ENCODE measurements at regions not wholly inside any gene's neighbourhood (a gene's known extent, or its start where the extent isn't known, plus 50 kb on each side); places are given as distances from the start of the nearest gene placed in this dataset.

GRCh38 chr16:26985100-26986065 is 81.3 kb upstream of the C16orf82 start:
- no peaks in the 10 kb centered on the region for H3K9me2 ChIP-seq (ENCODE audit: insufficient read depth)
- peaks cover 16% of the 10 kb centered on the region for H3K27me3 ChIP-seq (ENCODE audit: insufficient read depth, low read length)
- no peaks in the 10 kb centered on the region for H3K79me2 ChIP-seq (ENCODE audit: insufficient read depth, low read length)
- DNase-seq (ENCODE audit: low read depth, low spot score) = no peak
- ATAC-seq = no peak
- intact Hi-C loops (cut with micrococcal nuclease) = no loop called here
- TF ChIP-seq ELF1 (IDR thresholded peaks at IDR 0.05; ENCODE audit: borderline replicate concordance, low read depth) (no peak), ZFX (IDR thresholded peaks at IDR 0.05) (no peak), POLR2AphosphoS5 (IDR thresholded peaks at IDR 0.05; ENCODE audit: low read depth, low read length) (no peak), YY1 (IDR thresholded peaks at IDR 0.05; ENCODE audit: extremely low read depth, insufficient replicate concordance, low read depth, low read length) (no peak), FOSL1 (IDR thresholded peaks at IDR 0.05; ENCODE audit: low read depth) (no peak), POLR2A (IDR thresholded peaks at IDR 0.05; ENCODE audit: borderline replicate concordance, extremely low read depth, insufficient read depth, insufficient read length) (no peak), EGR1 (IDR thresholded peaks at IDR 0.05; ENCODE audit: low read depth) (no peak)
- RAD21 ChIA-PET (ENCODE audit: low non-redundant PET in 1 of 2, low total read pairs in 2 of 2, uncharacterized antibody in 2 of 2, unreplicated experiment in 2 of 2) = no interaction called here
- H2AFZ ChIP-seq (ENCODE audit: low read depth, low read length, poor library complexity, severe bottlenecking) = no peak overlapping the region
- POLR2A ChIA-PET = no interaction called here
- no peak overlapping the region for H3K4me2 ChIP-seq (ENCODE audit: low read length)
- no TSS peak for BruUV-seq (replicated peaks)
- no peak overlapping the region for H3K9ac ChIP-seq (ENCODE audit: low read length)
- H3K9me3 ChIP-seq (ENCODE audit: control insufficient read depth in 1 of 2, insufficient read depth in 1 of 2, low read depth in 1 of 2, low read length in 2 of 2) = no peaks in the 10 kb centered on the region
- CTCF ChIA-PET = no interaction called here
- no peaks in the 10 kb centered on the region for H3K36me3 ChIP-seq (ENCODE audit: control insufficient read depth in 1 of 2, insufficient read depth in 2 of 2, low read length in 2 of 2)
- no peak overlapping the region for H3K27ac ChIP-seq (ENCODE audit: low read depth, low read length)
- no peaks in the 10 kb centered on the region; a peak in 1 of 4 replicates for H3K4me1 ChIP-seq (ENCODE audit: control insufficient read depth in 1 of 2, insufficient read depth in 2 of 2, low read length in 2 of 2)
- no peak overlapping the region for H3K4me3 ChIP-seq (replicated peaks in 1 of 2; ENCODE audit: low read depth in 1 of 2, low read length in 2 of 2)
- H4K20me1 ChIP-seq (ENCODE audit: insufficient read depth) = no peaks in the 10 kb centered on the region

GRCh38 chr16:26987597-26988010 is 79.1 kb upstream of the C16orf82 start:
- ChIA-PET CTCF (no interaction called here), POLR2A (no interaction called here), RAD21 (ENCODE audit: low non-redundant PET in 1 of 2, low total read pairs in 2 of 2, uncharacterized antibody in 2 of 2, unreplicated experiment in 2 of 2) (no interaction called here)
- intact Hi-C loops (cut with micrococcal nuclease) = no loop called here
- Histone ChIP-seq H3K36me3 (ENCODE audit: control insufficient read depth in 1 of 2, insufficient read depth in 2 of 2, low read length in 2 of 2) (no peaks in the 10 kb centered on the region), H3K27ac (ENCODE audit: low read depth, low read length) (no peak overlapping the region), H4K20me1 (ENCODE audit: insufficient read depth) (no peaks in the 10 kb centered on the region), H3K27me3 (ENCODE audit: insufficient read depth, low read length) (peaks cover 34% of the 10 kb centered on the region), H3K79me2 (ENCODE audit: insufficient read depth, low read length) (no peaks in the 10 kb centered on the region), H3K9me3 (ENCODE audit: control insufficient read depth in 1 of 2, insufficient read depth in 1 of 2, low read depth in 1 of 2, low read length in 2 of 2) (no peaks in the 10 kb centered on the region), H3K4me3 (replicated peaks in 1 of 2; ENCODE audit: low read depth in 1 of 2, low read length in 2 of 2) (no peak overlapping the region), H3K9ac (ENCODE audit: low read length) (no peak overlapping the region), H2AFZ (ENCODE audit: low read depth, low read length, poor library complexity, severe bottlenecking) (no peak overlapping the region), H3K4me2 (ENCODE audit: low read length) (no peak overlapping the region), H3K4me1 (ENCODE audit: control insufficient read depth in 1 of 2, insufficient read depth in 2 of 2, low read length in 2 of 2) (no peaks in the 10 kb centered on the region; a peak in 1 of 4 replicates), H3K9me2 (ENCODE audit: insufficient read depth) (no peaks in the 10 kb centered on the region)
- BruUV-seq (replicated peaks) = no TSS peak
- ATAC-seq (no peak), DNase-seq (ENCODE audit: low read depth, low spot score) (no peak)
- no peak for TF ChIP-seq EGR1 (IDR thresholded peaks at IDR 0.05; ENCODE audit: low read depth)
- no peak for TF ChIP-seq ZNF274 (IDR thresholded peaks at IDR 0.05; ENCODE audit: low read depth, low read length)
- TF ChIP-seq MAX (IDR thresholded peaks at IDR 0.05) = no peak
- TF ChIP-seq POLR2AphosphoS5 (IDR thresholded peaks at IDR 0.05; ENCODE audit: low read depth, low read length) = no peak
- TF ChIP-seq YY1 (IDR thresholded peaks at IDR 0.05; ENCODE audit: extremely low read depth, insufficient replicate concordance, low read depth, low read length) = no peak
- TF ChIP-seq SP1 (IDR thresholded peaks at IDR 0.05; ENCODE audit: low read depth) = no peak
- no peak for TF ChIP-seq REST (IDR thresholded peaks at IDR 0.05; ENCODE audit: low read depth)
- no peak for TF ChIP-seq ZFX (IDR thresholded peaks at IDR 0.05)
- no peak for TF ChIP-seq SIN3A (IDR thresholded peaks at IDR 0.05; ENCODE audit: low read depth)
- no peak for TF ChIP-seq TCF7L2 (IDR thresholded peaks at IDR 0.05; ENCODE audit: borderline replicate concordance, extremely low read depth, insufficient read depth, insufficient read length)
- TF ChIP-seq POLR2A (IDR thresholded peaks at IDR 0.05; ENCODE audit: borderline replicate concordance, extremely low read depth, insufficient read depth, insufficient read length) = no peak
- TF ChIP-seq ELF1 (IDR thresholded peaks at IDR 0.05; ENCODE audit: borderline replicate concordance, low read depth) = no peak
- no peak for TF ChIP-seq CEBPB (IDR thresholded peaks at IDR 0.05; ENCODE audit: low read depth)
- no peak for TF ChIP-seq JUND (IDR thresholded peaks at IDR 0.05)
